WTC11 (cell line): ENCODE measurements at regions not wholly inside any gene's neighbourhood (a gene's known extent, or its start where the extent isn't known, plus 50 kb on each side); places are given as distances from the start of the nearest gene placed in this dataset.

Experiments
- ATF1 ChIP-seq: sonication (generic); formaldehyde crosslinking; IDR thresholded peaks from 2 replicates; pipeline ENCODE4 v1.8.1; 2023; ENCODE audit warnings: mild to moderate bottlenecking, moderate library complexity, missing genetic modification reagents
- ELF4 ChIP-seq: sonication (generic); formaldehyde crosslinking; IDR thresholded peaks from 2 replicates; pipeline ENCODE4 v1.8.1; 2022; ENCODE audit warnings: low read depth, mild to moderate bottlenecking, moderate library complexity, missing genetic modification reagents
- GABPB1 ChIP-seq: sonication (generic); formaldehyde crosslinking; IDR thresholded peaks from 2 replicates; pipeline ENCODE4 v1.8.1; 2023; ENCODE audit warnings: mild to moderate bottlenecking, missing genetic modification reagents
- IRF2 ChIP-seq: sonication (generic); formaldehyde crosslinking; IDR thresholded peaks from 2 replicates; pipeline ENCODE4 v1.8.0; 2022; ENCODE audit warnings: low read depth, missing genetic modification reagents, borderline replicate concordance
- SMAD3 ChIP-seq: sonication (generic); formaldehyde crosslinking; IDR thresholded peaks from 2 replicates; pipeline ENCODE4 v1.8.0; 2022; ENCODE audit warnings: missing genetic modification reagents, mild to moderate bottlenecking, borderline replicate concordance
- STAT6 ChIP-seq: sonication (generic); formaldehyde crosslinking; conservative IDR thresholded peaks from 2 replicates; pipeline ENCODE4 v1.8.1; 2023; ENCODE audit warnings: mild to moderate bottlenecking, low read depth, missing genetic modification reagents, moderate library complexity
- USF2 ChIP-seq: sonication (generic); formaldehyde crosslinking; IDR thresholded peaks from 2 replicates; pipeline ENCODE4 v1.8.1; 2023; ENCODE audit warnings: mild to moderate bottlenecking, missing genetic modification reagents, moderate library complexity
- ZBTB43 ChIP-seq: sonication (generic); formaldehyde crosslinking; IDR thresholded peaks from 2 replicates; pipeline ENCODE4 v1.8.1; 2023; ENCODE audit warnings: mild to moderate bottlenecking, missing genetic modification reagents
- ZNF263 ChIP-seq: sonication (generic); formaldehyde crosslinking; IDR thresholded peaks from 2 replicates; pipeline ENCODE4 v1.8.1; 2022; ENCODE audit warnings: low read depth, mild to moderate bottlenecking, moderate library complexity, missing genetic modification reagents
- ZNF396 ChIP-seq: fragments of 250-450 bp; sonication (Bioruptor Pico); IDR thresholded peaks from 2 replicates; pipeline ENCODE4 v1.8.0; 2021; ENCODE audit warnings: mild to moderate bottlenecking, moderate library complexity, borderline replicate concordance
- ZNF423 ChIP-seq: fragments of 250-450 bp; sonication (Bioruptor Pico); IDR thresholded peaks from 2 replicates; pipeline ENCODE4 v2.1.2; 2022; ENCODE audit warnings: mild to moderate bottlenecking, moderate library complexity
- TF ChIP-seq, protein P1 (sequence below): fragments of 200-600 bp; IDR thresholded peaks from 2 replicates; pipeline ENCODE4 v1.8.0; 2022; ENCODE audit warnings: antibody characterized with exemption

DNA sequence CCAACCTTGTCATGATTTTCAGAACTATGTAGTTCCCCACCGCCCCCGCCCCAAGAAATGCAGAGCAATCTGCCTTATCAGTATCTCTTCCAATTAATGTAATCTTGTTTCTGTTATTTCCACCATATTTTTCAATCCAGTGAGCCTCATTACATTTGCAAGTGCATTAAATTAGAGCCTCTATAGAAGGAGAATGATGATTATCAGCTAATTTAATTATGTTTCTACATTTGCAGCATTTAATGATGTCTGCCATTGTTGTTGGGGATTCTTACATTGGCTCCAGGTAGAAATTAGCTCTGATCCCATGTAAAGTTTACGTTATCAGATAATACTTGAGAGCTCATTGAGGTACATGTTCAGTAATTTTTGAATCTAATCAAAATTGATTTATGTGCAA is 707.0 kb upstream of the RBFOX1 start:
- TF ChIP-seq, protein P1, sequence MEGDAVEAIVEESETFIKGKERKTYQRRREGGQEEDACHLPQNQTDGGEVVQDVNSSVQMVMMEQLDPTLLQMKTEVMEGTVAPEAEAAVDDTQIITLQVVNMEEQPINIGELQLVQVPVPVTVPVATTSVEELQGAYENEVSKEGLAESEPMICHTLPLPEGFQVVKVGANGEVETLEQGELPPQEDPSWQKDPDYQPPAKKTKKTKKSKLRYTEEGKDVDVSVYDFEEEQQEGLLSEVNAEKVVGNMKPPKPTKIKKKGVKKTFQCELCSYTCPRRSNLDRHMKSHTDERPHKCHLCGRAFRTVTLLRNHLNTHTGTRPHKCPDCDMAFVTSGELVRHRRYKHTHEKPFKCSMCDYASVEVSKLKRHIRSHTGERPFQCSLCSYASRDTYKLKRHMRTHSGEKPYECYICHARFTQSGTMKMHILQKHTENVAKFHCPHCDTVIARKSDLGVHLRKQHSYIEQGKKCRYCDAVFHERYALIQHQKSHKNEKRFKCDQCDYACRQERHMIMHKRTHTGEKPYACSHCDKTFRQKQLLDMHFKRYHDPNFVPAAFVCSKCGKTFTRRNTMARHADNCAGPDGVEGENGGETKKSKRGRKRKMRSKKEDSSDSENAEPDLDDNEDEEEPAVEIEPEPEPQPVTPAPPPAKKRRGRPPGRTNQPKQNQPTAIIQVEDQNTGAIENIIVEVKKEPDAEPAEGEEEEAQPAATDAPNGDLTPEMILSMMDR, result no peak
- TF ChIP-seq ZNF263 (CRISPR knock-in tag) (no peak), IRF2 (CRISPR knock-in tag) (no peak), USF2 (CRISPR knock-in tag) (no peak), ZNF396 (CRISPR knock-in tag) (no peak), ZBTB43 (CRISPR knock-in tag) (no peak), ZNF423 (CRISPR knock-in tag) (no peak), STAT6 (CRISPR knock-in tag) (no peak), GABPB1 (CRISPR knock-in tag) (no peak), SMAD3 (CRISPR knock-in tag) (no peak), ATF1 (no peak), ELF4 (CRISPR knock-in tag) (no peak)
